Liver (tissue), 7 donors: ENCODE measurements at regions not wholly inside any gene's neighbourhood (a gene's known extent, or its start where the extent isn't known, plus 50 kb on each side); places are given as distances from the start of the nearest gene placed in this dataset.

ENCODE experiments used
- DNase-seq: peaks from one replicate; pipeline ENCODE4 v3.0.0-alpha.2; 2017; ENCODE audit warnings: low spot score
- H3K27ac ChIP-seq, 2 donors: one replicate each; pipeline ENCODE4 v1.7.0; 2013; ENCODE audit warnings: inconsistent platforms in 2 of 2, low read length in 2 of 2, control low read depth in 1 of 2, low read depth in 1 of 2, mild to moderate bottlenecking in 1 of 2
- H3K27me3 ChIP-seq, 4 donors: one replicate each; pipeline versions ENCODE4 v1.6.1 to v1.7.0; 2013; ENCODE audit warnings: low read length in 3 of 4, inconsistent platforms in 1 of 4, mild to moderate bottlenecking in 1 of 4, moderate library complexity in 1 of 4; ENCODE audit not compliant: control insufficient read depth in 4 of 4, insufficient read depth in 4 of 4
- H3K36me3 ChIP-seq, 4 donors: one replicate each; pipeline versions ENCODE4 v1.6.1 to v1.7.0; 2013; ENCODE audit warnings: low read length in 3 of 4, mild to moderate bottlenecking in 3 of 4, low read depth in 1 of 4, moderate library complexity in 1 of 4; ENCODE audit not compliant: control insufficient read depth in 4 of 4, insufficient read depth in 3 of 4
- H3K4me1 ChIP-seq, 4 donors: one replicate each; pipeline versions ENCODE4 v1.6.1 to v1.7.0; 2013; ENCODE audit warnings: low read length in 3 of 4, mild to moderate bottlenecking in 3 of 4, moderate library complexity in 1 of 4; ENCODE audit not compliant: control insufficient read depth in 4 of 4, insufficient read depth in 4 of 4
- H3K4me3 ChIP-seq, 3 donors: one replicate each; pipeline versions ENCODE4 v1.6.1 to v1.7.0; 2013; ENCODE audit warnings: low read length in 3 of 3, control low read depth in 1 of 3, low read depth in 1 of 3, mild to moderate bottlenecking in 1 of 3
- H3K9ac ChIP-seq, 2 donors: one replicate each; pipeline ENCODE4 v1.7.0; 2013; ENCODE audit warnings: low read length in 2 of 2, mild to moderate bottlenecking in 2 of 2, moderate library complexity in 2 of 2, control low read depth in 1 of 2, low read depth in 1 of 2
- H3K9me3 ChIP-seq, 4 donors: one replicate each; pipeline versions ENCODE4 v1.6.1 to v1.7.0; 2013; ENCODE audit warnings: low read length in 3 of 4; ENCODE audit not compliant: control insufficient read depth in 4 of 4
- EGR1 ChIP-seq, 2 donors: IDR thresholded peaks; 2 replicates each; pipeline ENCODE4 v1.6.1; 2016 to 2018; ENCODE audit warnings: antibody characterized with exemption in 2 of 2, low read depth in 2 of 2
- FOXA1 ChIP-seq: IDR thresholded peaks from 2 replicates; pipeline ENCODE4 v1.6.1; 2016; ENCODE audit warnings: antibody characterized with exemption
- FOXA2 ChIP-seq: IDR thresholded peaks from 2 replicates; pipeline ENCODE4 v1.6.1; 2016; ENCODE audit warnings: antibody characterized with exemption
- GABPA ChIP-seq, 2 donors: IDR thresholded peaks in 1 of 2; conservative IDR thresholded peaks in 1 of 2; 2 replicates each; pipeline ENCODE4 v1.6.1; 2016; ENCODE audit warnings: antibody characterized with exemption in 2 of 2, mild to moderate bottlenecking in 1 of 2, moderate library complexity in 1 of 2
- HNF4A ChIP-seq, 2 donors: conservative IDR thresholded peaks; 2 replicates each; pipeline ENCODE4 v1.6.1; 2016; ENCODE audit warnings: antibody characterized with exemption in 2 of 2, mild to moderate bottlenecking in 2 of 2
- NR2F2 ChIP-seq: IDR thresholded peaks from 2 replicates; pipeline ENCODE4 v1.6.1; 2016; ENCODE audit warnings: antibody characterized with exemption
- RAD21 ChIP-seq, 2 donors: IDR thresholded peaks; 2 replicates each; pipeline ENCODE4 v1.6.1; 2016; ENCODE audit warnings: antibody characterized with exemption in 2 of 2, mild to moderate bottlenecking in 2 of 2
- SP1 ChIP-seq: IDR thresholded peaks from 2 replicates; pipeline ENCODE4 v1.6.1; 2018; ENCODE audit warnings: antibody characterized with exemption, mild to moderate bottlenecking
- TAF1 ChIP-seq: conservative IDR thresholded peaks from 2 replicates; pipeline ENCODE4 v1.6.1; 2016; ENCODE audit warnings: antibody characterized with exemption, mild to moderate bottlenecking
- YY1 ChIP-seq: IDR thresholded peaks from 2 replicates; pipeline ENCODE4 v1.6.1; 2016; ENCODE audit warnings: antibody characterized with exemption, mild to moderate bottlenecking
- WGBS: extraction: QIAGEN DNeasy Blood & Tissue Kit; methylation state at CpG from one replicate; pipeline ENCODE4 v1.1.7; 2013; 5-methylcytosine and 5-hydroxymethylcytosine counted together
- TF ChIP-seq, protein P1 (sequence below): IDR thresholded peaks from 2 replicates; pipeline ENCODE4 v1.6.1; 2016; ENCODE audit warnings: antibody characterized with exemption
- TF ChIP-seq, protein P2 (sequence below): IDR thresholded peaks from 2 replicates; pipeline ENCODE4 v1.6.1; 2016; ENCODE audit warnings: antibody characterized with exemption, mild to moderate bottlenecking
- TF ChIP-seq, protein P3 (sequence below): IDR thresholded peaks from 2 replicates; pipeline ENCODE4 v1.6.1; 2016; ENCODE audit warnings: antibody characterized with exemption
- donor health status: healthy.
- donor health status: healthy.
- donor health status: healthy.
- donor health status: healthy.

DNA sequence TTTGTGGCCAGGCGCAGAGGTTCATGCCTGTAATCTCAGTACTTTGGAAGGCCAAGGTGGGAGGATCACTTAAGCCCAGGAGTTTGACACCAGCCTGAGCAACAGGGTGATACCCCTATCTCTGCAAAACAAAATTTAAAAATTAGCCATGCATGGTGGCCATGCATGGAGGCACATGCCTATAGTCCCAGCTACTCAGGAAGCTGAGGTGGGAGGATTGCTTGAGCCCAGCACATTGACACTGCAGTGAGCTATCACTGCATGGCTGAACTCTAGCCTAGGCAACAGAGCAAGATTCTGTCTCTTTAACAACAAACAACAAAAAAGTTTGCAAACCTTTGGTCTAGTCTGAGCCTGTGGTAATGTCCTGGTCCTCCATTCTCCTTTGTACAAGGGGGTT lies 69.2 kb upstream of the CNEP1R1 start (continued):
- TF ChIP-seq, protein P1, sequence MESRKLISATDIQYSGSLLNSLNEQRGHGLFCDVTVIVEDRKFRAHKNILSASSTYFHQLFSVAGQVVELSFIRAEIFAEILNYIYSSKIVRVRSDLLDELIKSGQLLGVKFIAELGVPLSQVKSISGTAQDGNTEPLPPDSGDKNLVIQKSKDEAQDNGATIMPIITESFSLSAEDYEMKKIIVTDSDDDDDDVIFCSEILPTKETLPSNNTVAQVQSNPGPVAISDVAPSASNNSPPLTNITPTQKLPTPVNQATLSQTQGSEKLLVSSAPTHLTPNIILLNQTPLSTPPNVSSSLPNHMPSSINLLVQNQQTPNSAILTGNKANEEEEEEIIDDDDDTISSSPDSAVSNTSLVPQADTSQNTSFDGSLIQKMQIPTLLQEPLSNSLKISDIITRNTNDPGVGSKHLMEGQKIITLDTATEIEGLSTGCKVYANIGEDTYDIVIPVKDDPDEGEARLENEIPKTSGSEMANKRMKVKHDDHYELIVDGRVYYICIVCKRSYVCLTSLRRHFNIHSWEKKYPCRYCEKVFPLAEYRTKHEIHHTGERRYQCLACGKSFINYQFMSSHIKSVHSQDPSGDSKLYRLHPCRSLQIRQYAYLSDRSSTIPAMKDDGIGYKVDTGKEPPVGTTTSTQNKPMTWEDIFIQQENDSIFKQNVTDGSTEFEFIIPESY, result no peak
- TF ChIP-seq RAD21 (IDR thresholded peaks at IDR 0.05) (no peak), EGR1 (IDR thresholded peaks at IDR 0.05; ENCODE audit: low read depth in 2 of 2) (no peak)

DNA sequence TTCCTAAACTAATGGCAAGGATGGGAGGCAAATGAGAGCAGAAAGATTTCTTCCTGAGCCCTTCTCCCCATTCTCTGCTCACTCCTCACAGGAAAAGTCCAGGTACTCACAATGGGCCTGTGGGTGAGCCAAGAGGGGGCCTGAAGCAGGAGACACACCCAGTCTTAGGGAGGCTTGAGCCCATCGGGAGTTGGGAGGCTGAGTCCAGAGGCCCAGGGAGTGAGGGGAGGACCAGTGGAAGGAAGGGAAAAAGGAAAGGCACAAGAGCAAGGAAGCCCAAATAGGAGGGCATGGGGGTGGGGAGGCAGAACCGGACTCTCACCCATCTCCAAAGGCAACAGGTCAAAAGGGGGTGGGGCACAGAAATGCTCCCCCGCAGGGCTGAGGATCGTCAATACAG lies 68.1 kb upstream of the CNEP1R1 start:
- peaks cover 0 to 2% (median 0%) of the 10 kb centered on the region in 4 donors for H3K27me3 ChIP-seq
- no peak overlapping the region for H3K4me3 ChIP-seq
- no peak overlapping the region for H3K27ac ChIP-seq
- no peaks in the 10 kb centered on the region for H3K9me3 ChIP-seq
- no peak overlapping the region for H3K9ac ChIP-seq
- TF ChIP-seq FOXA1, result no peak
- no peak for TF ChIP-seq YY1
- no peak for TF ChIP-seq EGR1 (IDR thresholded peaks at IDR 0.05; ENCODE audit: low read depth in 2 of 2)
- TF ChIP-seq FOXA2, result no peak
- WGBS, result 61% methylated on average over 4 of the region's 4 CpGs
- no peak for DNase-seq
- H3K36me3 ChIP-seq, result no peaks in the 10 kb centered on the region
- no peaks in the 10 kb centered on the region for H3K4me1 ChIP-seq

DNA sequence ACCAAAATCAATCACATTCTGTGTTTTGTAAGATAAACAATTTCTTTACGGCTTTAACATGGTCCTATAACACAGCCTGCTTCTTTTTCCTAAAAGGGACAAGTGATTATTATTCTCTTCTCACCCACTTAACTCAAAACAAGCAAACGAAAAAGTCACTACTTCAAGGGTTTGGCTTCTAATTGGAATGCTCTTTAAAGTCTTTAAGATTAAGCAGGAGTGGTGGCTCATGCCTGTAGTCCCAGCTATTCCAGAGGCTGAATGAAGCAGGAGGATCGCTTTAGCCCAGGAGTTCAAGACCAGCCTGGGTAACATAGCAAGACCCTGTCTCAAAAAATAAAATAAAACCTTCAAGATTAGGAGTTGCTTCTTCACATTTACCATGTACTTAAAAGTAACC lies 66.6 kb upstream of the CNEP1R1 start:
- H3K9ac ChIP-seq, result no peak overlapping the region
- no peak for TF ChIP-seq EGR1 (IDR thresholded peaks at IDR 0.05; ENCODE audit: low read depth in 2 of 2)
- TF ChIP-seq, protein P2, sequence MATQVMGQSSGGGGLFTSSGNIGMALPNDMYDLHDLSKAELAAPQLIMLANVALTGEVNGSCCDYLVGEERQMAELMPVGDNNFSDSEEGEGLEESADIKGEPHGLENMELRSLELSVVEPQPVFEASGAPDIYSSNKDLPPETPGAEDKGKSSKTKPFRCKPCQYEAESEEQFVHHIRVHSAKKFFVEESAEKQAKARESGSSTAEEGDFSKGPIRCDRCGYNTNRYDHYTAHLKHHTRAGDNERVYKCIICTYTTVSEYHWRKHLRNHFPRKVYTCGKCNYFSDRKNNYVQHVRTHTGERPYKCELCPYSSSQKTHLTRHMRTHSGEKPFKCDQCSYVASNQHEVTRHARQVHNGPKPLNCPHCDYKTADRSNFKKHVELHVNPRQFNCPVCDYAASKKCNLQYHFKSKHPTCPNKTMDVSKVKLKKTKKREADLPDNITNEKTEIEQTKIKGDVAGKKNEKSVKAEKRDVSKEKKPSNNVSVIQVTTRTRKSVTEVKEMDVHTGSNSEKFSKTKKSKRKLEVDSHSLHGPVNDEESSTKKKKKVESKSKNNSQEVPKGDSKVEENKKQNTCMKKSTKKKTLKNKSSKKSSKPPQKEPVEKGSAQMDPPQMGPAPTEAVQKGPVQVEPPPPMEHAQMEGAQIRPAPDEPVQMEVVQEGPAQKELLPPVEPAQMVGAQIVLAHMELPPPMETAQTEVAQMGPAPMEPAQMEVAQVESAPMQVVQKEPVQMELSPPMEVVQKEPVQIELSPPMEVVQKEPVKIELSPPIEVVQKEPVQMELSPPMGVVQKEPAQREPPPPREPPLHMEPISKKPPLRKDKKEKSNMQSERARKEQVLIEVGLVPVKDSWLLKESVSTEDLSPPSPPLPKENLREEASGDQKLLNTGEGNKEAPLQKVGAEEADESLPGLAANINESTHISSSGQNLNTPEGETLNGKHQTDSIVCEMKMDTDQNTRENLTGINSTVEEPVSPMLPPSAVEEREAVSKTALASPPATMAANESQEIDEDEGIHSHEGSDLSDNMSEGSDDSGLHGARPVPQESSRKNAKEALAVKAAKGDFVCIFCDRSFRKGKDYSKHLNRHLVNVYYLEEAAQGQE, result no peak
- no peak for TF ChIP-seq FOXA2
- H3K27ac ChIP-seq, result no peak overlapping the region
- H3K36me3 ChIP-seq, result no peaks in the 10 kb centered on the region
- no peak overlapping the region for H3K4me3 ChIP-seq
- peaks cover 0 to 2% (median 0%) of the 10 kb centered on the region in 4 donors for H3K27me3 ChIP-seq
- no peak for DNase-seq
- no peaks in the 10 kb centered on the region for H3K9me3 ChIP-seq
- 86% methylated on average over 3 of the region's 3 CpGs for WGBS
- H3K4me1 ChIP-seq, result no peaks in the 10 kb centered on the region

DNA sequence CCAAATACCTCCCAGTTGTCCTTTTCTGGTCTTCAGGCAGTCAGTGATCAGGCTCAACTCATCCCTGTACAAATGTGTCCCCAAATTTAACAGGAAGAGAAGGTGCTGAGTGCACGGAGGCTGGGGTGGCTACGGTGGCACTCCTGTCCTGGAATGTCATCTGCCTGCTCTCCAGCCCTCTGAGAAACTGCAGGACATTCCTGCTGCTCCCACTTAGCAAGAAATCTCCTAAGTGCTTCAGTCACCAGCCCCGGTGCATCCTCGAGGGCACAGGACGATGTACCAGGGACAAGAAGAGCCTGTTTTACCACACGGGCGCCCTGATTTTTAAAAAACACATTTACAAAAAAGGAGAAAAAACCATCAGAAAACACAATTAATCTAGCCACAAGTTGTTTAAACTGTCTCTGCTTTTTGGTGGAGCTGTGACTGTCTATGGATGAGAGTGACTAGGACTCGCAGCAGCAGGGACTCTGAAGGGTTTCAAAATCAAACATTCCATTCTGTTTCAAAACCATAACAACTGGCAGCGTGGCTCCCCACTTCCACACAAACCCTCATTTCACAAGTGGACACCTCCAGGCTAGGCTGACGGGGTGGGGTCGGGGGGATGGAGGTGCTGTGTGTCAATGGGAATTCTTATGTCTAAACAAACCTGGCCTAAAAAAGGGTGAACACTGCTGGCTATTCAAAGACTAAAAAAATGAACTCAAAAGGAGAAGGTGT lies 65.3 kb upstream of the CNEP1R1 start:
- Histone ChIP-seq H3K4me1 (no peaks in the 10 kb centered on the region), H3K27me3 (no peaks in the 10 kb centered on the region), H3K36me3 (no peaks in the 10 kb centered on the region), H3K9me3 (no peaks in the 10 kb centered on the region), H3K9ac (no peak overlapping the region), H3K4me3 (no peak overlapping the region), H3K27ac (no peak overlapping the region)
- no peak for TF ChIP-seq TAF1
- TF ChIP-seq NR2F2, result no peak
- TF ChIP-seq SP1, result no peak
- TF ChIP-seq FOXA2, result no peak
- TF ChIP-seq, protein P2, result no peak
- TF ChIP-seq, protein P1, result no peak
- no peak for TF ChIP-seq GABPA (IDR thresholded peaks at IDR 0.05 in 1 of 2, conservative IDR thresholded peaks at IDR 0.05 in 1 of 2)
- TF ChIP-seq, protein P3, sequence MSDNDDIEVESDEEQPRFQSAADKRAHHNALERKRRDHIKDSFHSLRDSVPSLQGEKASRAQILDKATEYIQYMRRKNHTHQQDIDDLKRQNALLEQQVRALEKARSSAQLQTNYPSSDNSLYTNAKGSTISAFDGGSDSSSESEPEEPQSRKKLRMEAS, result no peak
- TF ChIP-seq HNF4A (conservative IDR thresholded peaks at IDR 0.05), result no peak
- 81% methylated on average over 11 of the region's 11 CpGs for WGBS
- no peak for DNase-seq
